ENCODE measurements at regions not wholly inside any gene's neighbourhood (a gene's known extent, or its start where the extent isn't known, plus 50 kb on each side); places are given as distances from the start of the nearest gene placed in this dataset.

- Histone ChIP-seq H4K91ac (ENCODE audit: insufficient read depth, low read depth, low read length) (no peak overlapping the region), H2BK5ac (ENCODE audit: low read depth, low read length, poor library complexity, severe bottlenecking) (no peak overlapping the region), H3K36me3 (ENCODE audit: control insufficient read depth, insufficient read depth, low read length) (no peaks in the 10 kb centered on the region), H2BK120ac (ENCODE audit: low read depth, low read length) (no peak overlapping the region), H3K79me1 (ENCODE audit: low read depth in 1 of 2, low read length in 2 of 2) (no peaks in the 10 kb centered on the region), H3K9ac (ENCODE audit: low read depth, low read length) (no peak overlapping the region), H4K8ac (ENCODE audit: low read depth in 2 of 2, low read length in 2 of 2) (no peak overlapping the region), H3K18ac (ENCODE audit: low read depth, low read length) (no peak overlapping the region), H3K27ac (ENCODE audit: insufficient read depth, low read length) (no peak overlapping the region), H3K9me3 (ENCODE audit: control insufficient read depth, insufficient read depth, low read length) (peaks cover 5% of the 10 kb centered on the region; the same call in 1 of the 2 replicates), H2AK9ac (replicated peaks; ENCODE audit: low read depth, low read length, poor library complexity) (no peak overlapping the region), H2BK15ac (ENCODE audit: low read depth, low read length) (no peak overlapping the region), H4K5ac (ENCODE audit: low read depth, low read length) (no peak overlapping the region), H3K4me2 (ENCODE audit: low read depth, low read length) (no peak overlapping the region), H3K4me3 (ENCODE audit: insufficient read depth, low read depth, low read length) (no peak overlapping the region), H3K4ac (ENCODE audit: low read depth, low read length) (no peak overlapping the region), H2AK5ac (ENCODE audit: low read depth, low read length) (no peak overlapping the region), H3K56ac (ENCODE audit: extremely low read depth, insufficient read depth, low read length) (no peak overlapping the region), H4K20me1 (ENCODE audit: insufficient read depth, low read length) (no peaks in the 10 kb centered on the region), H3K14ac (replicated peaks; ENCODE audit: low read depth, low read length) (no peak overlapping the region), H2BK20ac (ENCODE audit: low read depth, low read length) (no peak overlapping the region), H3K9me1 (ENCODE audit: insufficient read depth, low read length) (no peaks in the 10 kb centered on the region), H3K27me3 (ENCODE audit: control insufficient read depth, insufficient read depth, low read length) (no peaks in the 10 kb centered on the region), H2AFZ (replicated peaks; ENCODE audit: low read length, poor library complexity) (no peak overlapping the region), H3K4me1 (ENCODE audit: control insufficient read depth, insufficient read depth, low read length) (no peaks in the 10 kb centered on the region), H3K23ac (ENCODE audit: low read depth, low read length) (no peak overlapping the region)
- TF ChIP-seq RCOR1 (IDR thresholded peaks at IDR 0.05; ENCODE audit: insufficient replicate concordance, low read length): no peak
- TF ChIP-seq MAFK (IDR thresholded peaks at IDR 0.05; ENCODE audit: low read depth, low read length): no peak
- TF ChIP-seq RFX5 (IDR thresholded peaks at IDR 0.05; ENCODE audit: low read depth, low read length): no peak
- no peak for TF ChIP-seq FOS (IDR thresholded peaks at IDR 0.05; ENCODE audit: low read depth, low read length)
- in situ Hi-C loops (cut with MboI; ENCODE audit: low sequenced_read_pairs) (no loop called here), intact Hi-C loops (cut with micrococcal nuclease) (no loop called here), dilution Hi-C loops (cut with HindIII; ENCODE audit: low sequenced_read_pairs, unreplicated experiment) (no loop called here)
- DNase-seq (no peak), ATAC-seq (ENCODE audit: low read depth) (no peak)
- ChIA-PET POLR2A (ENCODE audit: unreplicated experiment) (no interaction called here), CTCF (no interaction called here)
- no CpG with 5 or more reads among the region's 2 CpGs for WGBS, 2 experiments (ENCODE audit: extremely low coverage in 2 of 2, insufficient read length in 1 of 2)
- no TSS peak for BruUV-seq (replicated peaks)
Observed at GRCh38 chr15:46408312-46408711, 773.5 kb downstream of the SQOR start.

Data from IMR-90 (cell line).